ENCODE measurements at regions not wholly inside any gene's neighbourhood (a gene's known extent, or its start where the extent isn't known, plus 50 kb on each side); places are given as distances from the start of the nearest gene placed in this dataset.

DNA sequence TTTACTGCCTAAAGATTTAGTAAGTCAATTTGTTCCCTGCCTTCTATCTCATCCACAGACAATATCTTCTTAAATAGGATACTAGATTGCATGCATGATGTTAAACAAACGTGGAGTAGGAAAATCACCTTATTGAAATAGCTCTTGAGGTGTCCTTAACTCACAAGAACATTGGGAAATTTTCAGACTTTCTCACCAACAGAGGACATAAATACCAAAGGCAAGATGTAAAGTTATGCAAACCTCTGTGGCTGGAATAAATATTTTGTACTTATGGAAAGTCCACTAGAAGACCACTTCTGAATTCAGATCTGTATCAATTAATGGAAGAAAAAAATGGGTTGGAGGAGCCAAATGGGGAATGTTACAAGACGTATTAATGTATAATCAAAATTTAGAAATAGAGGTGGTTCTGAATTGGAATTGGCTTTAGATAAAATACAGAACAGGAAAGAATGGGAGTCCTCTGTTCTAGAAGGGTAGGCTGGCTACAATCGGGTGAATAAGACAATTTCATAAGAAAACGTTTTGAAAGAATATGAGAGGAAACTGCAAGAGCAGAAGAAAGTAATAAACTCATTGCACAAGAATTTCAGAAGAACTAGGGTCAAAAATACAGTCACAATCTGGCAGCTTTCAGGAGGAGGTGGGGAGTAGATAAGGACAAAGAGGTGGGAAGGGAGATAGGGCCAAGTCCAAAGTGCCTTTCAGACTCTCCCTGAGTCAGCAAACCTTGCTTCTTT is 69.3 kb upstream of the FN1 start:
- no peaks in the 10 kb centered on the region for H3K27me3 ChIP-seq (ENCODE audit: control insufficient read depth, insufficient read depth, low read length)
- H3K4me3 ChIP-seq (ENCODE audit: low read length) = no peak overlapping the region
- H3K4me1 ChIP-seq (ENCODE audit: control insufficient read depth, insufficient read depth, low read length) = no peaks in the 10 kb centered on the region
- no peak overlapping the region for H3K27ac ChIP-seq (ENCODE audit: low read length)
- H3K36me3 ChIP-seq (ENCODE audit: control insufficient read depth, insufficient read depth, low read length) = no peaks in the 10 kb centered on the region
- DNase-seq = no peak
- 83% methylated on average over 1 of the region's 4 CpGs for WGBS (ENCODE audit: insufficient coverage)
- no peaks in the 10 kb centered on the region for H3K9me3 ChIP-seq (replicated peaks; ENCODE audit: control insufficient read depth, low read depth, low read length)

DNA sequence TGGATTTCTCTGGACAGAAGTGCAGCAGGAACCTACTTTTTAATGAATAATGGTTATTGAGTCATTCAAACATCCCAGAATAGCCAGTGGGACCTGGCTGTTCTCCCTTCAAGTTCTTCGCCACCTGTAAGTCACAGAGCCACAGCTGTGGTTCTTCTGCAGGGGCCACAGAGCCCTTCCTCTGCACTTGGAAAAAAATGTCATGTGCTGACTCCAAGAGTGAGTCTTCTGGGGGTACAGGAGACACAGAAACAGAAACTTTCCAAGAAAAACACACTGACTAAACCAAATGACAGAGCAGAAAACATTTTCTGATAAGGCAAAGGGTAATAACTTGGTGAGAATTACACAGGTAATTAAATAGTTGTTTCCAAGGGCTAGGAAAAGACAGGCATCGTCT is 68.7 kb upstream of the FN1 start:
- DNase-seq = no peak
- Histone ChIP-seq H3K27me3 (ENCODE audit: control insufficient read depth, insufficient read depth, low read length) (no peaks in the 10 kb centered on the region), H3K27ac (ENCODE audit: low read length) (no peak overlapping the region), H3K9me3 (replicated peaks; ENCODE audit: control insufficient read depth, low read depth, low read length) (no peaks in the 10 kb centered on the region), H3K4me1 (ENCODE audit: control insufficient read depth, insufficient read depth, low read length) (no peaks in the 10 kb centered on the region), H3K36me3 (ENCODE audit: control insufficient read depth, insufficient read depth, low read length) (no peaks in the 10 kb centered on the region), H3K4me3 (ENCODE audit: low read length) (no peak overlapping the region)
- WGBS (ENCODE audit: insufficient coverage) = no CpG with 5 or more reads among the region's 2 CpGs

DNA sequence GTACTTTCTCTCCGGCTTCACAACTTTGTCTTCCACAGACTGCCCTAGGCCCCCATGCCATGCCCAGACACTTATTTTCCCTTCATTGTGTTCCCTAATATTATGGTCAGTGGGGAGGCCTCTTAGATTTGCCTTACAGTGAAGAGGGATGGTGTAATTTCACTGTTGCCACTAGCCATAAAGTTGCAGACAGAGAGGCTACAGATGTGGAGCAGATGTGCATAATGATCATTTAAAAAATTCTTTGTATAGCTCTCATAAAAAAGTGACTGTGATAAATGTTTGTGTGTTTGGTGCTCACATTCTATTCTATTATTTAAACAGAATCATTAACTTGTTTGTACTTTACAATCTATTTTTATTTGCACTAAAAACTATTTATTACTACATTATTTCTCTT is 67.5 kb upstream of the FN1 start:
- H3K9me3 ChIP-seq (replicated peaks; ENCODE audit: control insufficient read depth, low read depth, low read length) = no peaks in the 10 kb centered on the region
- no peaks in the 10 kb centered on the region for H3K27me3 ChIP-seq (ENCODE audit: control insufficient read depth, insufficient read depth, low read length)
- H3K27ac ChIP-seq (ENCODE audit: low read length) = no peak overlapping the region
- WGBS (ENCODE audit: insufficient coverage) = no CpG with 5 or more reads among the region's 1 CpG
- no peaks in the 10 kb centered on the region for H3K36me3 ChIP-seq (ENCODE audit: control insufficient read depth, insufficient read depth, low read length)
- peak; percentile 26 for DNase-seq
- no peak overlapping the region for H3K4me3 ChIP-seq (ENCODE audit: low read length)
- no peaks in the 10 kb centered on the region for H3K4me1 ChIP-seq (ENCODE audit: control insufficient read depth, insufficient read depth, low read length)

DNA sequence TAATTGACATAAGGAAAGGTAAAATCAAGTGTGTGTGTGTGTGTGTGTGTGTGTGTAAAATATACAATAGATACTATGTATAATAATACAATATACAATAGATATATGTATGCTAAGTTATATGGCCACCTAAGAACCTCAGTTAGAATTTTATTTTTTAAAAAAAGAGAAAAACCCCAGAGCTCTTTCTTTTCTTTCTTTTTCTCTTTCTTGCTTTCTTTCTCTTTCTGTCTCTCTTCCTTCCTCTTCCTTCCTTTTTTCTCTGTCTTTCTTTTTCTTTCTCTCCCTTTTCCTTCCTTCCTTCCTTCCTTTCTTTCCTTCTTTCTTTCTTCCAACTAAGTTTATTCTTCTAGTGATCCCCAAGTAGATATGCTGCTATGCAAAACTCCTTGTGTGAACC is 64.6 kb upstream of the FN1 start:
- no peak overlapping the region for H3K4me3 ChIP-seq (ENCODE audit: low read length)
- H3K9me3 ChIP-seq (replicated peaks; ENCODE audit: control insufficient read depth, low read depth, low read length) = no peaks in the 10 kb centered on the region
- no peaks in the 10 kb centered on the region for H3K36me3 ChIP-seq (ENCODE audit: control insufficient read depth, insufficient read depth, low read length)
- no peaks in the 10 kb centered on the region for H3K27me3 ChIP-seq (ENCODE audit: control insufficient read depth, insufficient read depth, low read length)
- DNase-seq = no peak
- no peaks in the 10 kb centered on the region for H3K4me1 ChIP-seq (ENCODE audit: control insufficient read depth, insufficient read depth, low read length)
- H3K27ac ChIP-seq (ENCODE audit: low read length) = no peak overlapping the region

DNA sequence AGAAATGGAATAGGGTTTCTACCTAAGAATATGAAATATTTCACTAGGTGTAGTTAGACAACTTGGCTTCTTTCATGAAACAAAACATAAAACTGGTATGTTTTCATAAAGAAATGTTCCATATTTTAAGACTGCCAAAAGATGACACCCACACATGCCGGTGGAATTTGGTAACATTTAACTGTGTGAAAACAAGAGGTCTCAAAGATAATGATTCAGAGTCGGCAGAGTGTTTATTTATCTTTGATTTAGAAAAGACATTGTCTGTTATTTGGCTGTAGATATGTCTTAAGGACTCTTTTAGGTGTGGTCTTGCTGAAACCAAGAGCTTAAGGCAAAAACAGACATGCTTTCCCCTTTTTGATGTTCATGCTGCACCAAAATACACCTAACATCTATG is 63.5 kb upstream of the FN1 start:
- no peaks in the 10 kb centered on the region for H3K9me3 ChIP-seq (replicated peaks; ENCODE audit: control insufficient read depth, low read depth, low read length)
- DNase-seq = no peak
- H3K4me3 ChIP-seq (ENCODE audit: low read length) = no peak overlapping the region
- no peaks in the 10 kb centered on the region for H3K27me3 ChIP-seq (ENCODE audit: control insufficient read depth, insufficient read depth, low read length)
- no peaks in the 10 kb centered on the region for H3K36me3 ChIP-seq (ENCODE audit: control insufficient read depth, insufficient read depth, low read length)
- no peak overlapping the region for H3K27ac ChIP-seq (ENCODE audit: low read length)
- no peaks in the 10 kb centered on the region for H3K4me1 ChIP-seq (ENCODE audit: control insufficient read depth, insufficient read depth, low read length)
- WGBS (ENCODE audit: insufficient coverage) = no CpG with 5 or more reads among the region's 2 CpGs

DNA sequence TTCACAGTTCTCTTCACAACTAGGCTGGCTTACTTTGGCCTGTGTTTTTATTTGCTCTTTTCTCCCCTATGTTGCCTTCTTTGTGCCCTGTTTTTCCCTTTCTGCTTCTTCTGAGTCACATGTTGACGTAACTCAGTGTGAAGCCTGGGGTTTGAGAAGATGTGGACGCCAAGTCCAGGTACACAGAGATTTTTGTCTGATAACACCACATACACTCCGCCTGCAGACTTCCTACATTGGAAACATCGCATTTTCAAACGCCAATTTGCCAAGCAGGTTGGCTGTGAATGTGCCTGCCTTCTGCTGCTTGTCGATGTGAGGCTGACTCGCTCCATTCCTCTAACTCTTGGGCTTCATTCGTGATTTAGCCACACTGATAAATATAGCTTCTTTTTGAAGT is 62.6 kb upstream of the FN1 start:
- H3K4me1 ChIP-seq (ENCODE audit: control insufficient read depth, insufficient read depth, low read length) = no peaks in the 10 kb centered on the region
- 94% methylated on average over 3 of the region's 8 CpGs for WGBS (ENCODE audit: insufficient coverage)
- H3K9me3 ChIP-seq (replicated peaks; ENCODE audit: control insufficient read depth, low read depth, low read length) = no peaks in the 10 kb centered on the region
- H3K4me3 ChIP-seq (ENCODE audit: low read length) = no peak overlapping the region
- H3K36me3 ChIP-seq (ENCODE audit: control insufficient read depth, insufficient read depth, low read length) = no peaks in the 10 kb centered on the region
- DNase-seq = no peak
- H3K27me3 ChIP-seq (ENCODE audit: control insufficient read depth, insufficient read depth, low read length) = no peaks in the 10 kb centered on the region
- no peak overlapping the region for H3K27ac ChIP-seq (ENCODE audit: low read length)

DNA sequence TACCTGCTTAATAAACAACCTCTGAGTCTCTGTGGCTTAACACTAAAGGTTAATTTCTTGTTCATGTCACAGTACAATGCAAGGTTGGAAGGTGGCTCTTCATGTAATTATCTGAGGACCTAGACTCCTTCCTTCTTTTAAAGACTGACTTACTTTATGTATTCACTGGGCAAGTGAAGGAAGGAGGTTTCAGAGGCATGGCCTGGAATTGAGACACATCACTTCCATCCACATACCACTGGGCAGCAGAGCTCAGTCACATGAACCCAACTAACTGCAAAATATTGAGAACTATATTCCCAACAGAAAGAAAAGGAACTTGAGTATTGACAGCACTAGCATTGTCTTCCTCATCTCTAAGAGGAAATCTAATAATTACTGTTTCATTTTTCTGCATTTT is 57.5 kb upstream of the FN1 start:
- Histone ChIP-seq H3K9me3 (replicated peaks; ENCODE audit: control insufficient read depth, low read depth, low read length) (no peaks in the 10 kb centered on the region), H3K36me3 (ENCODE audit: control insufficient read depth, insufficient read depth, low read length) (no peaks in the 10 kb centered on the region), H3K27ac (ENCODE audit: low read length) (no peak overlapping the region), H3K4me1 (ENCODE audit: control insufficient read depth, insufficient read depth, low read length) (no peaks in the 10 kb centered on the region), H3K4me3 (ENCODE audit: low read length) (no peak overlapping the region), H3K27me3 (ENCODE audit: control insufficient read depth, insufficient read depth, low read length) (no peaks in the 10 kb centered on the region)
- no peak for DNase-seq

DNA sequence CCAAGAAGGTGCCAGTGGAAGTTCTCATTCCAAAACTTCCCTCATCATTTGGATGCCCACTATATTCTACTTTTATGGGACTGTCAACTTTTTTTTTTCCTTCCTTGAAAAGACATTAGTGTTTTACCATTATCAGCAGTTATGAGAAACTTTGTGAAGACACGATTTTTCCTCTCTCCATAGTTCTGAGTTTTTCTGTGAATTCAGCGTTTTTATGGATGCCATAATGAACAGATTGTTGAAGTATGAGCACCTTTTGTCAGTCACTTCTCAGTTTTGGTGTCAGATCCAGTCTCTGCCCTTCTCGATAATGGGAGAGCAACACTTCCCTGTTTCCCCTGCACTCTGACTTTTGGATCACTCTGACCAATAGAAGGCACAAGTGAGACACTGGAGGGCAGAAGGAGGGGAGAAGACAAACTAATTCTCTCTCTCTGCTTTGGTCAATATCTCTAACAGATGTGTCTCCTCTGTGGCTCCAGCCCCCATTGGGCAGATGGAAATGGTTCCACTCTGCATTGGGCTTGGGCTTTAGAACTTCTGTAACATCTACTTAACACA is 53.5 kb upstream of the FN1 start:
- 80% methylated on average over 1 of the region's 3 CpGs for WGBS (ENCODE audit: insufficient coverage)
- no peaks in the 10 kb centered on the region for H3K27me3 ChIP-seq (ENCODE audit: control insufficient read depth, insufficient read depth, low read length)

DNA sequence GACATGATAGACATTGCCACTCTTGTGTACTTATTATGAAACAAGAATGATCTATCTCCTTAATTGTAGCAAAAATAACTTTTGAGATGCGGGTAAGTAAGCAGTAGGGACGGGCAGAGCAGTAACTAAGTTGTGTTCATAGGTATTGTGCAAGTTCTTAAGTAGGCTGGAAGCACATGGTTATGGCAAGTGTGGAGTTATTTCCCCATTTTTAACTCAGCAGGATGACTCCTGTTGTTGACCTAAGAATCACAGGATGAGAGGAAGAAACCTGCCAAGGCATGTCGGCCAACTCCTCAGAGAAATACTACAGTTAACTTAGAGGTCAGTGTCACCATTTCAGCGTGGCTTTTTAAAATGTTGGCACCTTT is 51.1 kb upstream of the FN1 start:
- no peak for DNase-seq
- H3K36me3 ChIP-seq (ENCODE audit: control insufficient read depth, insufficient read depth, low read length) = no peaks in the 10 kb centered on the region
- no peaks in the 10 kb centered on the region for H3K9me3 ChIP-seq (replicated peaks; ENCODE audit: control insufficient read depth, low read depth, low read length)
- H3K27me3 ChIP-seq (ENCODE audit: control insufficient read depth, insufficient read depth, low read length) = no peaks in the 10 kb centered on the region
- no CpG with 5 or more reads among the region's 4 CpGs for WGBS (ENCODE audit: insufficient coverage)
- no peak overlapping the region for H3K4me3 ChIP-seq (ENCODE audit: low read length)
- H3K4me1 ChIP-seq (ENCODE audit: control insufficient read depth, insufficient read depth, low read length) = no peaks in the 10 kb centered on the region
- H3K27ac ChIP-seq (ENCODE audit: low read length) = no peak overlapping the region

More for the DNA sequence above, 53.5 kb upstream of the FN1 start:
- H3K4me1 ChIP-seq (ENCODE audit: control insufficient read depth, insufficient read depth, low read length) = no peaks in the 10 kb centered on the region
- H3K27ac ChIP-seq (ENCODE audit: low read length) = no peak overlapping the region
- H3K4me3 ChIP-seq (ENCODE audit: low read length) = no peak overlapping the region
- no peaks in the 10 kb centered on the region for H3K36me3 ChIP-seq (ENCODE audit: control insufficient read depth, insufficient read depth, low read length)
- DNase-seq = no peak
- H3K9me3 ChIP-seq (replicated peaks; ENCODE audit: control insufficient read depth, low read depth, low read length) = no peaks in the 10 kb centered on the region

DNA sequence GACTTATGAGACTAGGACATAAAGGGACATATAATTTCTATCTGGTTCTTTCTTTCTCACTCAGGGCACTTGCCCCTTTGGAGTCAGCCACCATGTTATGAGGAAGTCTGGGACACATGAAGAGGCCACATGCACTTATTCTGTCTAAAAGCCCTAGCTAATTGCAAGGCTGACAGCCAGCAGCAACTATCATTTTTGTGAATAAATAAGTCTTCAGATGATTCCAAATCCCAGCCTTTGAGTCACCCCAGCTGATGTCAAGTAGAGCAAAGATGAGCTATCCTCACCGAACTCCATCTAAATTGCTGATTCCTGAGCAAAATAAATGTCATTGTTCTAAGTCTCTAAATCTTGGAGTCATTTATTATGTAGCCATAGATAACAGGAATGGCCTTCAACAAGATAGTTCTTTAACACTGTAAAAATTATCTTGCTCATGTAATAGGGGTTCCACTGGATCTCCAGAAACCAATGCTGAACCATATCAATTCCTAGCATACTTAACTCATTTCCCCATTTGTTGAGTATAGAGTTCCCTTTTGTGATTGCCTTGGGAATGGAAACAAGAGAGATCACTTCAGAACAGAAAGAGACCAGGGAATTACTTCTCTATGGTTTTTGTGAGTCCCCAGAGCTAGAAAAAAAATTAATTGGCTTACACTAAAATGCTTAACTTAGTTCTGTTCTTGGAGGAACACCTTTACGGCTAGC is 50.6 kb upstream of the FN1 start:
- no peak overlapping the region for H3K27ac ChIP-seq (ENCODE audit: low read length)
- DNase-seq = no peak
- H3K4me3 ChIP-seq (ENCODE audit: low read length) = no peak overlapping the region
- no peaks in the 10 kb centered on the region for H3K27me3 ChIP-seq (ENCODE audit: control insufficient read depth, insufficient read depth, low read length)
- no CpG with 5 or more reads among the region's 2 CpGs for WGBS (ENCODE audit: insufficient coverage)
- no peaks in the 10 kb centered on the region for H3K4me1 ChIP-seq (ENCODE audit: control insufficient read depth, insufficient read depth, low read length)
- H3K36me3 ChIP-seq (ENCODE audit: control insufficient read depth, insufficient read depth, low read length) = no peaks in the 10 kb centered on the region
- H3K9me3 ChIP-seq (replicated peaks; ENCODE audit: control insufficient read depth, low read depth, low read length) = no peaks in the 10 kb centered on the region

Data from muscle of leg (tissue), 3 donors.